Gastrocnemius medialis (tissue), 4 donors: ENCODE measurements at regions not wholly inside any gene's neighbourhood (a gene's known extent, or its start where the extent isn't known, plus 50 kb on each side); places are given as distances from the start of the nearest gene placed in this dataset.

Source experiments
- ATAC-seq, 2 donors: fragments of 150-250 bp; one replicate each; pipeline ENCODE4 v1.9.1; 2016
- DNase-seq, 2 donors: peaks; one replicate each; pipeline ENCODE4 v3.0.0-alpha.2; 2019
- H3K27ac ChIP-seq, 4 donors: fragments of 200-600 bp; sonication (generic); 1 replicate in 1 of 4; 2 replicates in 3 of 4; pipeline ENCODE4 v1.5.1; 2016 to 2018; ENCODE audit warnings: mild to moderate bottlenecking in 2 of 4, moderate library complexity in 1 of 4
- H3K27me3 ChIP-seq, 3 donors: fragments of 200-600 bp; sonication (generic) in 2 of 3; 1 replicate in 1 of 3; 2 replicates in 2 of 3; pipeline versions ENCODE4 v1.5.1 to v1.6.0; 2016 to 2019; ENCODE audit warnings: mild to moderate bottlenecking in 1 of 3, moderate library complexity in 1 of 3
- H3K36me3 ChIP-seq, 2 donors: fragments of 200-600 bp; sonication (generic) in 1 of 2; one replicate each; pipeline ENCODE4 v1.5.1; 2017 to 2018
- H3K4me1 ChIP-seq, 2 donors: fragments of 200-600 bp; sonication (generic) in 1 of 2; one replicate each; pipeline ENCODE4 v1.5.1; 2016 to 2017; ENCODE audit warnings: mild to moderate bottlenecking in 2 of 2
- H3K4me3 ChIP-seq, 4 donors: fragments of 200-600 bp; sonication (generic) in 3 of 4; 1 replicate in 1 of 4; 2 replicates in 3 of 4; pipeline ENCODE4 v1.5.1; 2016 to 2019; ENCODE audit warnings: mild to moderate bottlenecking in 2 of 4
- H3K9me3 ChIP-seq, 3 donors: fragments of 200-600 bp; sonication (generic) in 2 of 3; 1 replicate in 1 of 3; 2 replicates in 2 of 3; pipeline ENCODE4 v1.5.1; 2016 to 2019
- CTCF ChIP-seq, 5 experiments: fragments of 450-650 bp in 3 of 5; fragments of 200-600 bp in 2 of 5; sonication (generic) in 2 of 5; IDR thresholded peaks in 4 of 5; conservative IDR thresholded peaks in 1 of 5; 1 replicate in 4 of 5; 2 replicates in 1 of 5; pipeline ENCODE4 v1.5.1; 2016 to 2019; ENCODE audit warnings: antibody characterized with exemption in 5 of 5, mild to moderate bottlenecking in 3 of 5, moderate library complexity in 3 of 5
- POLR2A ChIP-seq, 2 donors: fragments of 450-650 bp; IDR thresholded peaks; one replicate each; pipeline ENCODE4 v1.6.1; 2017; ENCODE audit warnings: antibody characterized with exemption in 2 of 2, mild to moderate bottlenecking in 2 of 2, moderate library complexity in 2 of 2
- in situ Hi-C, 4 donors: fragments of 200-750 bp; cut with MboI; loops; one replicate each; pipeline versions ENCODE4 v1.15.0 to v1.8.0; 2017; ENCODE audit warnings: low sequenced_read_pairs in 4 of 4
- intact Hi-C: fragments of 100-400 bp; cut with DNase I; formaldehyde crosslinking; loops from one replicate; pipeline ENCODE4 v1.15.1; 2023; ENCODE audit warnings: low total_unique reads

GRCh38 chr6:82612475-82613039 is 248.9 kb downstream of the TPBG start:
- in situ Hi-C loops (no loop called here), intact Hi-C loops (no loop called here)
- no peaks in the 10 kb centered on the region for H3K4me1 ChIP-seq
- H3K27ac ChIP-seq = no peak overlapping the region
- ATAC-seq (peak in 1 of 2 donors; percentile 69), DNase-seq (peak in 1 of 2 donors; percentile 3)
- no peak overlapping the region for H3K4me3 ChIP-seq
- no peak for TF ChIP-seq POLR2A (IDR thresholded peaks at IDR 0.05)
- no peak for TF ChIP-seq CTCF (IDR thresholded peaks at IDR 0.05 in 4 of 5, conservative IDR thresholded peaks at IDR 0.05 in 1 of 5)
- H3K9me3 ChIP-seq = no peaks in the 10 kb centered on the region
- no peaks in the 10 kb centered on the region for H3K27me3 ChIP-seq
- no peaks in the 10 kb centered on the region for H3K36me3 ChIP-seq

- in situ Hi-C loops = no loop called here
- no peak overlapping the region for H3K27ac ChIP-seq
- no peak for TF ChIP-seq CTCF (IDR thresholded peaks at IDR 0.05 in 4 of 5, conservative IDR thresholded peaks at IDR 0.05 in 1 of 5)
- TF ChIP-seq POLR2A (IDR thresholded peaks at IDR 0.05) = no peak
- no peaks in the 10 kb centered on the region for H3K9me3 ChIP-seq
- DNase-seq (no peak), ATAC-seq (no peak)
- no peaks in the 10 kb centered on the region for H3K4me1 ChIP-seq
- H3K27me3 ChIP-seq = no peaks in the 10 kb centered on the region
- no peak overlapping the region for H3K4me3 ChIP-seq
- intact Hi-C loops = no loop called here
- H3K36me3 ChIP-seq = no peaks in the 10 kb centered on the region
These were observed 250.9 kb downstream of the TPBG start for GRCh38 chr6:82614518-82614917.

GRCh38 chr6:82616386-82617028 is 252.9 kb downstream of the TPBG start:
- H3K27me3 ChIP-seq = no peaks in the 10 kb centered on the region
- H3K4me1 ChIP-seq = no peaks in the 10 kb centered on the region
- DNase-seq (no peak), ATAC-seq (no peak)
- no peaks in the 10 kb centered on the region for H3K36me3 ChIP-seq
- H3K4me3 ChIP-seq = no peak overlapping the region
- no peaks in the 10 kb centered on the region for H3K9me3 ChIP-seq
- intact Hi-C loops (no loop called here), in situ Hi-C loops (no loop called here)
- TF ChIP-seq CTCF (IDR thresholded peaks at IDR 0.05 in 4 of 5, conservative IDR thresholded peaks at IDR 0.05 in 1 of 5) (no peak), POLR2A (IDR thresholded peaks at IDR 0.05) (no peak)
- H3K27ac ChIP-seq = no peak overlapping the region

- no peak for ATAC-seq
- Histone ChIP-seq H3K27ac (no peak overlapping the region), H3K4me1 (no peaks in the 10 kb centered on the region), H3K27me3 (no peaks in the 10 kb centered on the region), H3K4me3 (no peak overlapping the region), H3K36me3 (no peaks in the 10 kb centered on the region), H3K9me3 (no peaks in the 10 kb centered on the region)
- TF ChIP-seq CTCF (IDR thresholded peaks at IDR 0.05 in 4 of 5, conservative IDR thresholded peaks at IDR 0.05 in 1 of 5) (no peak), POLR2A (IDR thresholded peaks at IDR 0.05) (no peak)
- no peak for DNase-seq
- in situ Hi-C loops = no loop called here
- intact Hi-C loops = no loop called here
These were observed 254.0 kb downstream of the TPBG start for GRCh38 chr6:82617648-82618047.

- no peaks in the 10 kb centered on the region for H3K36me3 ChIP-seq
- no peak overlapping the region for H3K27ac ChIP-seq
- no peaks in the 10 kb centered on the region for H3K9me3 ChIP-seq
- DNase-seq (no peak), ATAC-seq (no peak)
- no peaks in the 10 kb centered on the region for H3K27me3 ChIP-seq
- in situ Hi-C loops (no loop called here), intact Hi-C loops (no loop called here)
- TF ChIP-seq POLR2A (IDR thresholded peaks at IDR 0.05) (no peak), CTCF (IDR thresholded peaks at IDR 0.05 in 4 of 5, conservative IDR thresholded peaks at IDR 0.05 in 1 of 5) (no peak)
- H3K4me1 ChIP-seq = no peaks in the 10 kb centered on the region
- H3K4me3 ChIP-seq = no peak overlapping the region
These were observed 256.0 kb downstream of the TPBG start for GRCh38 chr6:82619573-82619972.
